T-helper 1 cell treated with Interleukin-12 subunit alpha and Interleukin-12 subunit beta and Interleukin-4 antibody, amounts not matched to agents 30 ng/mL and 1 ng/mL, for 36 hours (primary cell): ENCODE measurements at regions not wholly inside any gene's neighbourhood (a gene's known extent, or its start where the extent isn't known, plus 50 kb on each side); places are given as distances from the start of the nearest gene placed in this dataset.

Source experiments
- intact Hi-C: fragments of 100-400 bp; cut with micrococcal nuclease; formaldehyde crosslinking; loops from one replicate; pipeline ENCODE4 v1.15.1; 2024

DNA sequence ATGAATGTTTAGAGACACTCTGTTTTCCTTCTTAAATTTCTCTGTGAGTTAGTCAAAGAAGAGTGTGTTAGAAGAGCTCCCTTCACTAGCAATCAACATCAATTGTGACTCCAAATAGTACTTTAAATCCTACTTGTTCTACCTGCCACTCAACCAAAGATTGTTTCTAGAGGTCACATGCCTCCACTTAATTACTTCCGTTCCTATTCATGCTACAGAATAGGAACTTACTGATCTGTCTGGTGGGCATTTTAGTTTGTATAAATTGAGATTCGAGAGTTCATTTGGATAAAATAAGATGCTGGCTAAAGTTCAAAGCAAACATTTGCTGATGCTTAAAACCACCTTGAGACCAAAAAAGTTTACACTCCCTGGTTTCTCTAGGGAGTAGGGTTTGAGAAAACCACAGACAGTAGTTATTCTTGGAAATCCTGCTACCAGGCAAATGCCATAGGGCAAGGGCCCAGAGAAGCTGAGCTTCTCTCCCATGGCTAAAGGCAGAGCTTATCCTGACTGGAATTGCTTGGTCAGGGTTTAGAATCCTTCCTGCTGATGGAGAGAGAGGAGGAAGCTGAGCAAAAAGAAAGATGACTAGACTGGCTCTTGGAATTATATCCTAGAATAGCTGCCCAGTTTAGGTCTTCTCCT is 389.6 kb upstream of the ATP2B1 start:
- intact Hi-C loops, result loop anchor here (10.0 kb wide), 2 partner anchors 743 to 933 kb away; partner anchors contain the start of gene DUSP6

DNA sequence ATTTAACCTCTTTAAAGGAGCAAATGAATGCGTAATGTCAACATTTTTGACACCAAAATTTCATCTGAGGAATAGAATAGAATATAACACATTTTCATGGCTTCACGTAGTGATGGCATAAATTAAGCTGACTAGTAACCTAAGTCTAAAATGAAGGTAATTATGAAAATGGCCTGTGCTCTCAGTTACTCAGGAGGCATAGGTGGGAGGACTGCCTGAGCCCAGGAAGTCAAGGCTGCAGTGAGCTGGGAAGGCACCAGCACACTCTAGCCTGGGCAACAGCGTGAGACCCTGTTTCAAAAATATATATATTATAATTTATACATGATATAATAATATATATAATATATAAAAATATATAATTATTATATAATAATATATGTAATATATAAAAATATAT is 383.2 kb upstream of the ATP2B1 start:
- intact Hi-C loops, result loop anchor here (5.0 to 10.0 kb wide), 5 partner anchors 140 to 927 kb away; partner anchors contain the start of gene DUSP6

DNA sequence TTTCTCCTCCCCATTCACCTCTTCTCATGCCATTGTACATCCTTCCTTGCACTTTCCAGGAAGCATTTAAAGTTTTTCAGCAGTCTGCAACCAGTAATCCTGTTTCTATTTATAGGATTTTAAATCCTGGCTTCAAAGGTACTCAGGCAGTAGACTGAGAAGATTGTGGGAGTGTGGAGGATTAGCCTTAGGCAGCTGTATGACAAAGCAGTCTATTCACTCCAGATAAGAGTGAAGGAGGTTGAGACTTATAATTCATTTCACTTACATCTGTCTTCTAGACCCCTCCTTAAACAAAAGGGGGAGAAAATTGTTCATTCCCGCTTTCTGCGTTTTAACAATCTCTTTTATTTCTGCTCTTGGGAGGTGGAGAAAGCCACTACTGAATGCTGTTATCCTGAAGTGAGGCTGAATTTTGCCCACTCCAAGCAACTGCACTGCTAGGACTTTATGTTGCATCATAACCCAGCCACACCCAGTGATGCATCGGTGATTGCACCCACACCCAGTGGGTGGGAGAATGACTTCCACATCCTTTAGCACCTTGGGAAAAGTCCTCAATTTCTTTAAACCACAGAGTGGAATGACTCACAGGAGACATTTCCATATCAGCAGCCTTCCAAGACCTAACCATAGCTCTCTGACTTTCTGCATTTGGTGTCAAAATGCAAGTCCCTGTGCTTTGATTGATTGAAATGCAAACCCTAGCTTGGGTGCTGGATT is 382.5 kb upstream of the ATP2B1 start:
- intact Hi-C loops, result loop anchor here (5.0 to 10.0 kb wide), 5 partner anchors 139 to 926 kb away; partner anchors contain the start of gene DUSP6

DNA sequence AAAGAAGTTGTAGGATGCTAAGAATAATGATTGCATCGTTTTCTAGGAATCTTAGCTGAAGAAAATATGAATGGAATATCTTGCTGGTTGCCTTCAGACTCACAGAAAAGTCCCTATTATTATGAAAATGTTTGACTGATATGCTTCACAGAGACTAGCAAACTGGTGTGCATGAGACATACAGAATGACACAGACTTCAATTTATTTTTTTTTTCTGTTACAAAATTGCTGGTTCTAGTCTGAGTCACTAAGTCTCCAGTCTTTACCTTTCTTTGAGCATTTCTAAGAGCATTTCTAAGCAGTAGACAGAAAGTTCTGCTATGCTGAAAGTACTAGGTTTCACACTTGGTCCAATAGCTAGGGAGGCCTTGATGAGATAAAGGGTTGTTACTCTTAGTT is 377.6 kb upstream of the ATP2B1 start:
- intact Hi-C loops, result no loop called here

DNA sequence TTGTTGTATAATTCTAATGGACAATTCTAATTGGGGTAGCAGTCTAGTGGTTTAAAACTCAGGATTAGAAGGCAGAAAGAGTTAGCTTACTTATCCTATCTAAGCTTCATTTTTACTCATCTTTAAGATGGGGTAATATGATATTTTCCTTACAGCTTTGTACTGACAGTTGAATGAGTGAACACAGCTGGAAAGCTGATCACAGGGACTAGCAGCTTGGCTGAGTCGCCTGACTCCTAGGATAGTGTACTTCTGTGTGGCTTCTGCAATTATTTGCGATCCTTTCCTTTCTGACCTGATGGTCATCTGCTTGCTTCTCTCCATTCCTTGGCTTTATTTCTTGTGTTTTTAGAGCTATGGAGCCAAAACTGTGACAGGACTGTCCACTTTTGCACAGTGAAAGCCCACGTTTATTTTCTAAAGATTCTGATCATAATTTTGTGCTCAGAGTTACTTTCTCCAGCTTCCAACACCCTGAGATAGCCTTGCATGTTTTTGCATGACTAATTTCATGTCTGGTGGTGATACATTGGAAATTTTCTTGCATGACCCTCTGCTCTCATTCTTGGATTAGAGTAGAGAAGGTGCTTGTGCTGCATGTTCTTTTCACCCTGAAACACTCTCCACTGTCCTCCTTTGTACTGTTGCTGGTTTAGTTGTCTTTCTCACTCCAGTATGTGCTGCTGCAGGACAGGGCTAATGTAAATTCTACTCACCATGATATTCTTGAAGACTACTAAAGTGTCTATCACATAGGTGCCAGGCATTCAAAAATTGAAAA is 377.0 kb upstream of the ATP2B1 start:
- intact Hi-C loops, result no loop called here

DNA sequence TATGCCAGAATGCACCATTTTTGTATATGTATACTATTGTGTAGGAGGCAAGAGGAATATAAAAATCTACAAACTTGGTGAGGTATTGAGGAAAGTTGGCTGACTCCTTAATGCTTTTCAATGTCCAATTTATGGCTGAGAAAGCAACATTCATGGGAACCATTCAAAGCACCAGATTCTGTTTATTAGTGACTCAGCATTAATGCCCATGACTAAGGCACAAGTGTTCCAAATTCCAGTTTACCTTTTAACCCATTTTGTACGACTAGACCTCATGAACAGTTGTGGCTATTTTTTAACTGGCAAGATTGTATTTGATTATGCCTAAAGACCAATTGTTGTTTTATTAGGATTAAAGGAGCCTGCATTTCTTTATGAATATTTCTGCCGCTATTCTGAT is 375.4 kb upstream of the ATP2B1 start:
- intact Hi-C loops, result no loop called here

DNA sequence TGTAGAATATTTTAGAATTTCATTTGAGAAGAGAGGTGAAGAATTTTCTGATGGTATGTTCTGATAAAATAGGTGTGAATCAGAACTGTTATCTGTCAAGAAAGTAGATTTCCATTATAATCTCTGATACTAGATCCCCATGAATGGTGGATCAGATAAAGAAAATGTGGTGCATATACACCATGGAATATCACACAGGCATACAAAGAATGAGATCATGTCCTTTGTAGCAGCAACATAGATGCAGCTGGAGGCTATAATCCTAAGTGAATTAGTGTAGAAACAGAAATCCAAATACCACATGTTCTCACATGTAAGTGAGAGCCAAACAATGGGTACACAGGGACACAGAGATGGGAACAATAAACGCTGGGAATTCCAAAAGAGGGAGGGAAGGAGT is 372.0 kb upstream of the ATP2B1 start:
- intact Hi-C loops, result no loop called here

DNA sequence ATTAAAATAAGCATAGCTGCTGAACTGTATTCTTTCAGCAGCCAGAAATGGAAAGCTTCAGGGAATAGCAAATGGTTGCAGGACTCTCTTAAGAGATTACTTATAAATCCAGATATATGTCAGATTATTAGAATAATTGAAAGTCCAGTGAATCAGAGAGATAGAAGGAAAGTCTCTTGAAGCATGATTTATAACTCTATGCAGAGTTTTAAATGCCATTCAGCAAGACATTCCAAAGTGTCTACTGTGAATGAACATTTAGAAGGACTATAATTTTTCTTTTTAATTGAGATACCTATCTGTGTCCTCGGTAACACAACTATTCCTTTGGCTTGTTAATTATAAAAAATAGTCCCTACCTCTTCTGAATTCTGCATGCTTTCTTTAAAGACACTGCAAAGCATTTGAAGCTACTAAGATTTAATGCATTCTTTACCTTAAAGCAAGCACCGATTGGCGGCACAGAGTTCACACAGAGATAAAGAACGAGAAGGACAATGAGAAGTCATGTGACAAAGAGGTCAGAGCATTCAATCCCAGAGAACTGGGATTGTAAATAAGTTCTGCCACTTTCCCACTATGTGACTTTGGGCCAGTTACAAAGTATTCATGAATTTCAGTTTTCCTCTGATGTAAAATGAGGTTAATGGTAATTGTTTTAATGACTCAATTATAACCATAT is 371.0 kb upstream of the ATP2B1 start:
- intact Hi-C loops, result no loop called here

DNA sequence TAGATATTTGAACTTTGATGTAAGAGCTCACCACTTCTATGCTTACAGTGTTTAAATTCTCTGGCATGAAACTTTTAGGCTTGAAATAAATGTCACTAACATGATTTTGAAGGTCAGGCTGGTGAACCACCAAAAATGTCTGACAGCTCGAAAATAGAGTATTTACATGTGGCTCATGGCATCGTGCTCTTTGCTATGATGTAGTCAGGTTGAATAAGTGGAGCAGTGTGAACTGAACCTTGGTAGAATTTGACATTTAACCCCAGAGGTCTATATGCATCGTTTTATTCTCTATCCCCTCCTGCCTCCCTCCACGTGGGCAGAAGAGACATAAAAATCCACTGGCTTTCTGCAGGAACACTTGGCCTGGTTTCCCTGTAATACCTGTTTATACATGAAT is 369.7 kb upstream of the ATP2B1 start:
- intact Hi-C loops, result no loop called here

DNA sequence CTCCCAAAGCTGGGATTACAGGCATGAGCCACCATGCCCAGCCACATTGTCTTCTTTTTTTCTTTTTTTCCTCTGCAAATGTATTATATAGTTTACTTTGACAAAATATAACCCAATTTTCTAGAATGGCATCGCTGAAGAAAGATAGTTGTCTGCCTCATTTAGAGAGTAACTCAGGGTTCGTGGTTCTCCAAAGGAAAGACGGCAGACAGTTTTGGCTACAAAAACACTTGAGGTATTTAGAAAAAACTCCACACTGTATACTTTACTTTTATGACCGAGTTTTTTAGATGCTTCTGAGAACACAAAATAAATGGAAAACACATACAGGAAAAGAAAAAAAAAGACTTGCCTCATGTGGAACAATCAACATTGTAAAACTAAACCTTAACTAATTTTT is 369.1 kb upstream of the ATP2B1 start:
- intact Hi-C loops, result no loop called here

DNA sequence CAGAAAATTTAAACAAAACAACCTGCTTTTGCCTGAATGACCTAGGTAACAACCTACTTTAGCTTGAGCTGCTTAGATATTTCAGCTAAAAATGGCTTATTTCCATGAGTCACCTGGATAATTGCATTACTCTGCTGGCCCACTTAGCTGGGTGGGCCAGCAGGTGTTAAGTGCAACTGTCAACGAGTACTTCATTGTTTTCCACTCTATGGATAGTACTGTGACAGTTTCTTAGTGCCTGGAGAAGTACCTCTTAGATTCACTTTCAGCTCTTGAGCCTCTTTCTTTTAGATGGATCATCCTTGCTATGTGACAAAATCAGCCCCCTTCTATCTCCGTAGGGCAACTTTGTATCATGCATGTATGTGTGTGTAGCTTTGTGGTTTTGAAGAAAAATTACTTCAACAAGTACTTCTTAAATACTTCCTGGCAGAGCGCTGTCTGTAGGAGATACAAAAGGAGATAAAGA is 368.2 kb upstream of the ATP2B1 start:
- intact Hi-C loops, result no loop called here

DNA sequence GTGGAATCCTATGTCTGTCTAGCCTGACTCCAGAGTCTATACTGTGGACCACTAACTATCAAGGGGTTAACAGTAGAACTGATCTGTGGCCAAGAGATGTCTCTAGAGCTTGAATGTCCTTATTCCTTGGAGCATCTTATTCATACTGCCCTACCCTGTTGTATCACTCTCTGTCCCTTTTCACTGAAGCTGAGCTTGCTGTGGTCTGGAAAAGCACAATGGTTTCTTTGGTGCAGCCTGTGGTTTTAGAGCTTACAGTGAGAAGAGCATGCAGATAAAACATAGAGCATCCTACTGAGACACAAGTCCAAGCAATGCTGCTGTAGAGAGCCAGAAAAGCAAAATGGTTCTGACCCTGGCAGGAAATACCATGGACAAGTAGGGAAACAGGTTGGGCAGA is 367.0 kb upstream of the ATP2B1 start:
- intact Hi-C loops, result no loop called here

DNA sequence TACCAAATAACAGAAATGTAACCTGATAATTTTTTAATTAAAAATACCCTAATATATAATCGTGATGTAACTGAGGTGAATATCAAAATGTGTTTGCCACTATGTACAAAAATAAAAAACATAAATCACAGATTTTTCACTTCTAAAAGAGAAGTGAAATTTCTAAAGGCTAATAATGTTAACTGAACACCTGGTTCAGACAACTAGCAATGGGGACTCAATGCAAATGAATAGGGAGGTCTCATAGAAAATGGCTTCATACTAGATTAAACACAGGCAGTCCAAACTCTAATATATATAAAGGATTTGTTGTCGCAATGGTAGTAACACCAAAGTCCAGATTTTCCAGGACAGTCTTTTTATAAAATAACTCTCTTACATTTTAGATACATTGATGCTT is 365.4 kb upstream of the ATP2B1 start:
- intact Hi-C loops, result no loop called here

DNA sequence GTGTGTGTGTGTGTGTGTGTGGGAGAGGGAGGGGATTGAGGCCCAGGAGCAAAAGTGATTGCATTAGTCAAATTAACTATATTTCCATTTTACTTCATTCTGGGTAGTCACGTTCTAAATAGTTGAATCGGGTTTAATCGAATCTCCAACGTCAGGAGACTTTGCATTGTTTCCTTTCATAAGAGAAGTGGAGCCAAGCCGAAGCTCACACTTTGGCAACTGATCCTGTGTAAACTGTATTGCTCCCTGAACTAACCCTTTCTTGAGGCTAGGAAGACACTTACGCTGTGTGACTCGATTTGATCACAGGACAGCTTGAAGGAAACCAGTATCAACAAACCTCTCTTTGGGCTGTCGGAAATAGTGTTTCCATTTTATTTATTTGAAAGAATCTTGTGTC is 363.4 kb upstream of the ATP2B1 start:
- intact Hi-C loops, result no loop called here

DNA sequence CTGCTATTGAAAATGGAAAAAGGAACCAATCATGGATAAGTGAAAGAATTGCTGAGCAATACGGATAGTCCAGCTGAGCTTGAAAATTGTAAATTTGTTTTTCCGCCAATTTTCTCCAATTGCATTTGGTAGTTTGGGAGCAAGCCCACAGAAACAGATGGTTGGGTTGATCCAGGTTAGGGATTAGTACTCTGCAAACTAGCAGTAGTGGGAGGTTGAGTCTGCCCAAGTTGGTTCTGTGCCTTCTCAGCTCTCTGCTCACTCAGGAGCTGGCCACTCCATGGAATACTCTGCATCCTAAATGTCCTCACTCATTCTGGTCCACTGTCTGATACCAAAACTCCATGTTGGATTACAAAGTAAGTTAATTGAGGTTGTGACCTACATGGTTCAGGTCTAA is 361.1 kb upstream of the ATP2B1 start:
- intact Hi-C loops, result no loop called here

DNA sequence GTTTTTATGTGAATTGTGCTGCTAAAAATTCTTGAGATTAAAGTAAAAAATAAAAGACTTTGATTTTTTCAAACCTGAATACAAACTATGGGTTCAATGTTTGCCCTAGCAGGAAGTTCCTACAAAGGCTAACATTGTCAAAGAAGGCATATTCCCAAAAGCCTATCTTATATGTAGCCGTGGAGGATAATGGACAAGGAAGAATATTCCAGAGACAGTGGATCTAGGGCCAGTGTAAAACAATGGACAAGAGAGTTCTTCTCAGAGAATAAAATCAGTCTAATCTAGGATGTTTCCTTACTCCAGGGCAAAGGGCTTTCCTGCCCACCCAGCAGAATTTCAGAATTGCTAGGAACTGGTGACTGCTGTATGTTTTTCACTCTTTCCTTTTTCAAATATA is 359.2 kb upstream of the ATP2B1 start:
- intact Hi-C loops, result no loop called here

DNA sequence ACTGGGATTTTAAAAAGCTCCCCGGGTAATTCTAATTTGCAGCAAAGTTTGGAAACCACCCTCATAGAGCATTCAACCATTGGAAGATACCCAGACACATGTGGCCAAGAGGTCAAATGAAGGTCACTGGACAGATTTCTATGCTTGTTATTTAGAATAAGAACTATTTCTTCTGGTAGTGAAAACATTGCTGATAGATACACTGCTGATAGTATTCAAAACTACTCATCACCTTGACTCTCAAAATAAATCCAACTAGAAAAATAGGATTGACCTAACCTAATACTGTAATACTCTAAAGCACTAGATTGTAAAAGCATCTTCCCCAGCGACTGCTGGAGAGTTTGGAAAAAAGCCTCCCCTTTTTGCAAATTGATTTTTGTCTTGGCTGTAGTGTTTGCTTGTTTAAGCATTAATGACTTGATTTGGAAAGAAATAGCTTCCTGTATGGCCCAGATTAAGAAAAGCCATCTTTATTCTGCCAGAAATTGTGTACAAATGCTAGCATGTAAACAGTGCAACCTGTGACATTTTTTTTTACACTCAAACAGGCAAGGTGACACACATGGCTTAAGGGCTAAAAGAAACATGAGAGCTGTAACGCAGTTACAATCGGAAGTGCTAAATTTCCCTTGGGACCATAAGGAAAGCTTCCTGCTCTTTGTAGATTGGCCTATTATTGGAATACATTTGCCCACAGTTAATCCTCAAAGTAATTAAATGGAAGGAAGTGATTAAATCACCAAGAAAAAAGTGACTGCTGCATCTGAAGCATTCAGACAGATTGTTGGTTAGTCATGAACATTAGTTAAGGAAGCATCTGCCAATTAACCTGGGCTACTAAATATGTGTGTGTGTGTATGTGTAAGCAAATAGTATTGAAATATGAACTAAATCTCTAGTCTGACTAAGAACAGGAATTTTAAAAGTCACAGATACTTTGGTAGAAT is 356.5 kb upstream of the ATP2B1 start:
- intact Hi-C loops, result no loop called here

DNA sequence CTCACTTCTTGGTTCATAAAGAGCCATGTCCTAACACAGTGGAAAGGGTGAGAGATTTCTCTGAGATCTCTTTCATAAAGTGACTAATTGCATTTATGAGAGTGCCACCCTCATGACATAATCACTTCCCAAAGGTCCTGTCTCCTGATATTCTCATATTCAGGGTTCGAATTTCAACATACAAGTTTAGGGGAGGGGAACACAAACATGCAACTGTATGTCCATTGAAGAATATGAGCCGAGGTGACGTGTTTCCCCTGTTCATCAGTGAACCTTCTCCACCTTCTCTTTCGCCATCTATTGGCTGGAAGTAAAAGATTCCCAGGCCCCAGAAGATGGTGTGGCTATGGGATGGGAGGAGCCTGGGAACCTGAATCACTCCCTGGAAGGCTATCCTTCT is 354.2 kb upstream of the ATP2B1 start:
- intact Hi-C loops, result no loop called here

DNA sequence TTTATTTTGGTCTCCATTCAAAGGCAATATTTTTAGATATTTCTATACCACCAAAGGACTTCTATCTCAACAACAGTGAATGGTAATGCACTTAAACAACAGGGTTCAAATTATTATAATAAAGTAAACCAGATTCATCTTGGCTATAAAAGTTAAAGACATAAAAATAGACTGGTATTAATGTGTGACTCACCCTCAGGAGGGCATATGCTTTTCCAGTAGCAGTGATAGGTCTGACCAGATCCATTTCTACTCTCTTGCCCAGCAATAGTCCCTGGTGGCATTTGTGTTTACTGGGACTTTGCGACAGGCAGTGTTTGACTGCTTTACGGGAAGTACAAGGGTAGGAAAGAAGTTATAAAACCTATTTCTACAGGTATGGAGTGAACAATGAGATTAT is 353.2 kb upstream of the ATP2B1 start:
- intact Hi-C loops, result no loop called here

DNA sequence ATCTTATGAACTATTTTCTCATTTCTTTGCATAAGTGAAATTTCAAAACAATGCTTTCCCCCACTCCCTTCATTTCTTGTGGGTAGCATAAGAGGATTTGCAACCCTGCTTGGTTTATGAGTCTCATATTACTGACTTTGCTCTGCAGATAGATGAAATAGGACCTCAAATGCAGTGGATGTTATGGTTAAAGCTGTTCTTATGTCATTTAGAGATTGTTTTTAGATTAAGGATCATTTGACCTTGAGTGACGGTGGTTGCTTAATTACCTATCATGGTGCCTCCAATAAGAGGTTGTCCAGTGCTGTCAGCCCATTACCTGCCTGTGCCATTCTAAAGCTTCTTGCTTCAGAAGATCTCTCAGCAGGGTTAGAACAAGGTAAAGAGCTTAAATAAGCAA is 351.4 kb upstream of the ATP2B1 start:
- intact Hi-C loops, result no loop called here
